DOHH2 (cell line): ENCODE measurements at regions not wholly inside any gene's neighbourhood (a gene's known extent, or its start where the extent isn't known, plus 50 kb on each side); places are given as distances from the start of the nearest gene placed in this dataset.

ENCODE experiments used
- EZH2phosphoT487 ChIP-seq: fragments of 200-600 bp; sonication (generic); IDR thresholded peaks from 2 replicates; pipeline ENCODE4 v1.6.1; 2017; ENCODE audit warnings: borderline replicate concordance, mild to moderate bottlenecking, antibody characterized with exemption, low read length, moderate library complexity, mixed read lengths
- TF ChIP-seq, protein P1 (sequence below): fragments of 200-600 bp; sonication (generic); IDR thresholded peaks from one replicate; pipeline ENCODE4 v1.5.1; 2014; ENCODE audit warnings: antibody characterized with exemption, mild to moderate bottlenecking, low read depth, low read length; ENCODE audit not compliant: poor library complexity, severe bottlenecking

DNA sequence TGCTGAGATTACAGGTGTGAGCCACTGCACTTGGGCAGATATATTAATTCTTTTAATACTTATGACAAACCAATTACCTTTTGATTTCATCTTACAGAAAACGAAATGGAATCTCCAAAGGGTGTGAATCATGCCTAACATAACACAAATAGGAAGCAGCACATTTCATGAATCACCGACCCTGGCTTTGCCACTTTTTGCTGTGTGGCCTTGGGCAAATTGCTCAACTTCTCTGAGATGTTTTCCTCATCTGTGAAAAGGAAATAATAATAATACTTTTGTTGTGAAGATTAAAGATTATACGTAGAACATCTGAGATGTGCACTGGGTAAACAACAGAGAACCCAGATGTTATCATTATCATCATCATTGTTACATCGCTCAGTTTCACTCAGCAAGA is 50.7 kb upstream of the FREM1 start:
- TF ChIP-seq, protein P1, sequence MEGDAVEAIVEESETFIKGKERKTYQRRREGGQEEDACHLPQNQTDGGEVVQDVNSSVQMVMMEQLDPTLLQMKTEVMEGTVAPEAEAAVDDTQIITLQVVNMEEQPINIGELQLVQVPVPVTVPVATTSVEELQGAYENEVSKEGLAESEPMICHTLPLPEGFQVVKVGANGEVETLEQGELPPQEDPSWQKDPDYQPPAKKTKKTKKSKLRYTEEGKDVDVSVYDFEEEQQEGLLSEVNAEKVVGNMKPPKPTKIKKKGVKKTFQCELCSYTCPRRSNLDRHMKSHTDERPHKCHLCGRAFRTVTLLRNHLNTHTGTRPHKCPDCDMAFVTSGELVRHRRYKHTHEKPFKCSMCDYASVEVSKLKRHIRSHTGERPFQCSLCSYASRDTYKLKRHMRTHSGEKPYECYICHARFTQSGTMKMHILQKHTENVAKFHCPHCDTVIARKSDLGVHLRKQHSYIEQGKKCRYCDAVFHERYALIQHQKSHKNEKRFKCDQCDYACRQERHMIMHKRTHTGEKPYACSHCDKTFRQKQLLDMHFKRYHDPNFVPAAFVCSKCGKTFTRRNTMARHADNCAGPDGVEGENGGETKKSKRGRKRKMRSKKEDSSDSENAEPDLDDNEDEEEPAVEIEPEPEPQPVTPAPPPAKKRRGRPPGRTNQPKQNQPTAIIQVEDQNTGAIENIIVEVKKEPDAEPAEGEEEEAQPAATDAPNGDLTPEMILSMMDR: no peak
- no peak for TF ChIP-seq EZH2phosphoT487
